ENCODE measurements at regions not wholly inside any gene's neighbourhood (a gene's known extent, or its start where the extent isn't known, plus 50 kb on each side); places are given as distances from the start of the nearest gene placed in this dataset.

DNA sequence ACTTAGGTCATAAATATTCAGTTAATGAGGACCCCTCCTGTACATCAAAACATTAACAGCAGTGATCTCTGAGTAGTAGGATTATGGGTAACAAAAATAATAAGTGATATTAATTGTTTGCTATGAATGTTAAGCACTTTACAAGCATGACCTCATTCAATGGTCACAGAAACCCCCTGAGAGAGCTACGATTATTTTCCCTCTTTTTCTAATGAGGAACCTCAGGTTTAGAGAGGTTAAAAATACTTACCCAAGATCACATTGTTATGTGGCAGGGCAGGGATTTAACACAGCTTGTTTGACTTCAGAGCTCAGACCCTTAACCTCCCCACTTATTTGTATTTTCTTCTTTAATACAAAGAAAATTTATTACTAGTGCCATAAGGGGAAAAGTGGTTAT is 228.2 kb downstream of the TBL1XR1 start:
- no peak for DNase-seq (ENCODE audit: low read depth in 2 of 2)

DNA sequence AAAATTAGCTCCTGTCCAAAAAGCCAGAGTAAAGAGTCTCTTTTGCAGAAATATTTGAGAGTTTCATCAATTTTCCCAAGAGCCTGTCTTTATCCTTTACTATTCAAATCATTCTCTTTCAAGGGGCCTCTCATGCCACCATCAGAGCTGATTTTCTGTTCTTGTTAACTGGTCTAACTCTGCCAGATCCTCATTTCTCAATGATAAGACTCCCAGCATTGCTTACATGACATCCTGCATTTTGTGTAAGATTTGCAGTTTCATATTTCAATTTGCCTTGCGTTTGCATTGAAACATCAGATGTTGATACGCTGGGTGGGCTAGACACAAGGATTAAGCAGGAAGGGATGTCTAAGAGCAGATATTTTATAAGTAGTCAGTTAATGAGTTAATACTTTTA is 228.7 kb downstream of the TBL1XR1 start:
- no peak for DNase-seq (ENCODE audit: low read depth in 2 of 2)

DNA sequence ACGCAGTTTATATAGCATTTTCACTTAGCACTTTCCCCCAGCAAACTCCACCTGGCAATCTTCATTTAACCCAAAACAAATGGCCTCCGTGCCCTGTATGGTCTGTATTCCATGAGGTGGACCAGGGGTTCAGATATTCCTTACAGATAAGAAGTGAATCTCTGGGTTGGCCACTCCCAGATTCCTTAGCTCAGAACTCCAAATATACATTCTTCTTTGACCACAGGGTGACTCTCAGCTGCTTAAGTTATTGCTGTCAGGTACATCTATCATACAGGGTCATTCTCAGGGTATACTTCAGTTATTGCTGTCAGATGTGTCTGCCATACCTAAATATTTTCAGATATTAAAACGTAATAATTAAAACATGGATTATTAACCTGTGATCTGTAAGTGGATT is 229.8 kb downstream of the TBL1XR1 start:
- no peak for DNase-seq (ENCODE audit: low read depth in 2 of 2)

DNA sequence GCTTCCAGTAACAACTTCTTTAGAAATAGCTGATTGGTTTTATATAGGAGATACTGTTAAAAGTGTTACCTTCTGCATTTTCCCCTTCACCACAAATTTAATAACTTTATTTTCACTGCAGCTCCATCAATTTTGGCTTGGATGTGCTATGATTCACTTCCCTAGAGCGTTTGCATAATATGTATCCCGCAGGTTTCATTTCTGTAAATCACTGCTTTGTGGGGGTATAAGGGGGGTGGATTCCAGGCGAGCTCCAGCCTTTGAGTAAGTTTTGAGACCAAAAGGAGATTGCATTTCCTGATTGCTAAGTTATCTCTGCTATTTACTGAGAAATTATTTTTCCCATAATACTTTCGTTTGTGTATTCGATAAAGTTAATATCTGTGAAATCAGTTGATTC is 232.6 kb downstream of the TBL1XR1 start:
- DNase-seq (ENCODE audit: low read depth in 2 of 2), result no peak

DNA sequence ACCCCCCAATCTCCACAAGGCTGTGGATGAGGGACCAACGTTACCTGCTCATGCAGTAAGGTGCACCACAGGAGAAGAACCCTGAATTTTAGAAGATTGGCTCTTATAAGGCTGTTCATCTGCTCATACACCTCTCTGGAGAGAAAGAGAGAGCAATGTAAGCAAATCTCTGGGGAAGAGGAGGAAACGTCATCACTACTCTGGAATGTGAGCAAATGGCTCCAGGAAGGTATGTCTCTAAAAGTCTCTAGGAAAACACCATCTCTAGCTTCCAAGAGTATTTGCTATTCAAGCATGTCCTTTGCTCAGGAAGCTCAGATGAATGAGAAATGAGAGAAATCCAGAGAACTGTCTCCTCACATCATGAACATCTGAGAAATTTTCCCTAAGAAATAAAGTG is 235.4 kb downstream of the TBL1XR1 start:
- DNase-seq (ENCODE audit: low read depth in 2 of 2), result no peak

DNA sequence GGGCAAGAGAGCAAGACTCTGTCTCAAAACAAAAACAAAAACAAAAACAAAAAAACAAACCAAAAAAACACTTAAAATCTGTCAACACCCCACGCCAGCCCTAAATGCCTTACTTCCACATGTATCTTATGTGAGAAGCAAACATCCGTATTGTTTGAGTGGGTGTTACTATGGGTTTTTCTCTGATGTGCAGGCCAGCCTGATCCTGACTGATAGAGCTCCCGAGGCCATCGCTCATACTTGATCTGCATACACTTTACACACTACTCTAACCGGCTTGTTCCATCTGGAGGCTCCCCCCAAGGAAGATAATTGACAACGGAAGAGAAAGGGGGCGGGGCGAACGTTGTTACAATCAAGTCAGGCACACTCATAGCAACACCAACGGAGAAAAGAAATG is 237.4 kb downstream of the TBL1XR1 start:
- no peak for DNase-seq (ENCODE audit: low read depth in 2 of 2)

DNA sequence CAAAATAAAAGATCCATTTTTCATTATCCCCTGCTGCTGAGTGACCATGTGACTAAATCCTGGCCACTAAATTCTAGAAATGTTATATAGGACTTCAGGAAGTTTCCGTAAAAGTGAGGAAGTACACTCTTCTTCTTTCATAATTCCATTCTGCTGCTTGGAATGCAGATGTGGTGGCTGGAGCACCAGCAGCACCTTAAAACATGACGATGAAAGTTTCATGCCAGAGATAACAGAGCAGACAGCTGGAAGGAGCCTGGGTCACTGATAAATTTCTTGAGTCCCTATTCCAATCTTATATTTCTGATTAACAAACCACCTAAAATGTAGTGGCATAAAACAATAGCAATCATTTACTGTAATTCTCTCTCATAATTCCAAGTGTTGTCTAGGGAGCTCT is 238.7 kb downstream of the TBL1XR1 start:
- DNase-seq (ENCODE audit: low read depth in 2 of 2), result no peak

DNA sequence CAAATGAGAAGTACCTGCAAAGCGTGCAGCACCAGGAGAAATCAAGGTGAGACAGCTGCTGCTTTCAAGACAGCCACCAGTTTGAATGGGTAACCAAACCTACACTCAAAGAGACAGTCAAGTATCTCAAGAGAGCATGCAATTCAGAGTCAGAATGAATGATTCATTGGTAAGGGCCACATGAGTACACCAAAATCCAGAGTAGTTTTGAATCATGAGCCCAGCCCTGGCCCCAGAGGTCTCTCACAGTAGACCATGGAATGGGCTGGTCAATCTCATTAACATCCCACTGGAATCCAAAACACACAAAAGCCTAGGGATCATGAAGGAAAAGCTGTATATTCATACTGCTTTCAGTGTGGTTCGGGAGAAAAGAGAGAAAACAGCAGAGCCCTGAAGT is 242.8 kb downstream of the TBL1XR1 start:
- no peak for DNase-seq (ENCODE audit: low read depth in 2 of 2)

DNA sequence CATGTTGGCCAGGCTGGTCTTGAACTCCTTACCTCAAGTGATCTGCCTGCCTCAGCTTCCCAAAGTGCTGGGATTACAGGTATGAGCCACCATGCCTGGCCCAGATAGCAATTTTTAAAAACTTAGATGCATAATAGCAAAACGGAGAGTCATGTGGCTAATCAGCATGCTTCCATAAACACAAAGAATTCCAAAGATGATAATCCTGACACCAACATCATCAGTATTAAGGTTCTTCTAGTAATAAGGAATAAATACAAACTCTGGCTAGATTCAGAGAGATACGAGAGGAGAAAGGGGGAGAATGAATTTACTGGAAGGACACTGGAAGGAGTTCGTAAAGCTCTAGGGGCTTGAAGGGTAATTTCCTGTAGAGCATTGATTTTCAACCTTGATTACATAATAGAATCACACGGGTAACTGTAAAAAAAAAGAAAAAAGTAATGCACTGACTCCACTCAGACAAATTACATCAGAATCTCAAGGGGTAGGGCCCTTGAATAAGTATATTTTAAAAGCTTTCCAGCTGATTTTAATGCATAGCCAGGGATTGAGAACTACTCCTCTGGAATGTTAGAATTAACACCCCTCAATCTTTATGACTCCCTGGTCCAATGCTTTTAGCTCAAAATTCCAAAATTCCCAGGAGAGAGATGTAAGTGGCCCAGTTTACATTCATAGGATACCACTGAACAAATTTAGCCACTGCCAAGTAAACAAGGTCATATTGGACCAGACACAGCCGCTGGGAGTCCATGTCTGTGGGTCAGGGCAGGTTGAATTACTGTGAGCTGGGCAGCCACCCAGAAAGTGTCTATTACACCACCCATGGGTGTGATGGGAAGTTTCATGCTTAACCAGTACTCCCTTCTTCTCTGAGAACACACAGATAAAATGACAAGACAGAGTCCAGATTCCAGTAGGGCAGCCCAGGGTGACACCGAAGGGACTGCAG is 243.9 kb downstream of the TBL1XR1 start:
- DNase-seq (ENCODE audit: low read depth in 2 of 2), result no peak

DNA sequence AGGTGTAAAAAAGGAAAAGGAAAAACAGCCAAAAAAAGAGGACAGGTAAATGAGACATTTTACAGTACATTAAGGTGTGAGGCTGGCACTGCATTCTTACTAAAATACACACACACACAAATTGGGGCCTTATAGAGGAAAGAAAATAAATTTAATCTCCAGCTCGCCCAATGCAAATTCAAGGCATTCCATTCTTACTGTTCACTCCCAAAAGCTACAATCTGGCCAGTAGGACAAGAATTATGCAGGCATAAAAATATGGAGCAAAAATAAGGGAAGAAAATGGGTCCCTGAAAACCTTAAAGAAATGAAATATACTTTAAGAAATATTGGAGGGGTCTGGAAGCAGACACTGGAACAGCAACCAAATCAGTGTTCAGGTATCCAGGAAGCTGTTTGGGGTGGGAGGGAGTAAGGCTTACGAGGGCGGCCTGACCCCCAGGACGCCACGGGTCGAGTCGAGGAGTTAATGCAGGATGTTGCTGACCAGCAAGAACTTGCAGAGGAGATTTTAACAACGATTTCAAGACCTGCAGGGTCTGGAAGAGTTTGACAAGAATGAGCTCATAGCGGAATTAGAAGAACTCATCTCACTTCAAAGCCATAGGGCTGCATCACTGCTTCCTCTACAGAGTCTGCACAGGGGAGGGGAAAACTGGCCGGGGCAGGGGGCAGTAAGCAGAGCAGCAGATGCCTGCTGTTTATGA is 245.5 kb downstream of the TBL1XR1 start:
- no peak for DNase-seq (ENCODE audit: low read depth in 2 of 2)

DNA sequence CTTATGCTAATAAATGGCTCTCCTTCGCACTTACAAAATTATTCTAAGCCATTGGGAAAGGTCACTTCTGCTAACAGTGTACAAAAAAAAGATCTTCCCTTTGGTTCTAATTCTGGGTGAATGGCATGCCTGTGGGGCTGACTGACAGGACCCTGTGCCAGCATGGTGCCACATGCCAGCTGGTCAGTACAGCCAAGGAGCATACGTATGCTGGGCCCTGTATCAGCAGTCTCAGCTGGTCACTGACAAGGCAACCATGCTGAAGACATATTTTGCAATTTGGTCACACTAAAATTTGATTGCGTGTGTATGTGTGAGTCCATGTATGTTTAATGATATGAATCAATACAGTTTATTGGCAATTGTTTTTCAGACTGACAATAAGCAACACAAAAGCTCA is 246.1 kb downstream of the TBL1XR1 start:
- no peak for DNase-seq (ENCODE audit: low read depth in 2 of 2)

DNA sequence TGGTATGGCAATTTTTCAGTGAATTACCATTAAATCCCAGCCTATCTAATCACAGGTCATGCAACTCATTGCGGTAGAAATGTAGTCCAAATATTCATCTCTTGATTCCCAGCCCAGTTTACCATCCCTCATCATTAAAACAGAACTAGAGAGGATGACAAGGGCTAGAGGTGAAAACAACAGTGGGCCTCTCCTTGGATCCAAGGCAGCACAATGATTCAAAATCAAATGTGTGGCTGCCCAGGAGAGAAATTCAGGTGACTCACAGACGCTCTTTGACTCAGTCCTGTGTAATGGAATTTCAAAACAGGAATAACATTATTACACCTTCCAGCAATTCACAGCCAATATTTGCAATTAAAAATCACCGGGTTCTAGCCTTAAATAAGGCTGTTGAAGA is 246.5 kb downstream of the TBL1XR1 start:
- DNase-seq (ENCODE audit: low read depth in 2 of 2), result no peak

DNA sequence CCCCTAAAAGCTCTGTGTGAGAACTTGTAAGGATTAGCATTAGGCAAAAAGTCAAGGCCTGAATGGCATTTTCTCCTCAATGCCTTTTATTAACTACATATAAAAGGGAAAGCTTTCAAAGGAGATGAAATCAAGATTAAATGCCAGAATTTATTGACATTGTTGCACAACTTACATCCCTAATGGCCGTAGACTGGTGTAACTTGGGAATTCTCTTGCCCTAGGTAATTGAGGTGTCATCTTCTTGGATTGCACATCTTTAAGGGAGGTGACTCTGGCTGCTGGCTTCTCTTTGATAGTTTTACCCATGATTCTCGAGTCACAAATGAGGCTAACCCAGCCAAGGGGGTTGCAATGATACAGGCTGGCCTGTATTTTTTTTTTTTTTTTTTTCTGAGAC is 249.1 kb downstream of the TBL1XR1 start:
- no peak for DNase-seq (ENCODE audit: low read depth in 2 of 2)

DNA sequence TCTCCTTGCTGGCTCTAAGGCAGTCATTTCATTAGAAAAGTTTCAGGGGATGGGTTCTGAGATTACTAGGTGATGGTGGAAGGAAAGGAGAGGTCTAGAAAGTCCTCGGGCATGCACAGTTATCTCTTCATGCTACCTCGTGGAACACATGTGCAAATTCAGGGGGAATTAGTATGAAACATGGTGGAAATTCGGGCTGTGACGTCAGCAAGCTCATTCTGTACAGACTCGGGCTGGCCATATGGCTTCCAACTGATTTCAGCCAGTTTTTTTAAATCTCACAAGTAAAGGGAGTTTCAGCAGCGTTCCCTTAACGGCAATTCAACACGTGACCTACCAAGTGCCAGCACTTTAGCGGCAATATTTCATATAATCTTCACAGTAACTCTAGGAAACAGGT is 251.1 kb downstream of the TBL1XR1 start:
- no peak for DNase-seq (ENCODE audit: low read depth in 2 of 2)

DNA sequence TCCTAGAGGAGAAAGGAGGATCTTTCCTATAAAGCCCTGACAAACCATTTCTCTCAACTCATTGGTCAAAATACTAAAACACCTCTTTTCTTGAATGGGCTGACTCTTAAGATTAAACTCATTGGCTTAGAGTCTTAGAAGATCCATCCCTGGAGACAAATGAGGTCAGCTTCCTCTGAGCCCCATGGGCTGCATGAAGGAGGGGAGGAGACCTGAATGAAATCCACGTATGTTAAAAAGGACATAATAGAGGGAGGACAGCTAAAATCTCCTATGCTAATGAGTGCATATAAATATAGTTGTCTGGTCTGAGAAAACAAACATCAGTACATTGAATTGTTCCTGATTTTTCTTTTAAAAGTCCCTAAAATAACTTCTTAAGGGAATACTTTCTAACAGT is 255.0 kb downstream of the TBL1XR1 start:
- no peak for DNase-seq (ENCODE audit: low read depth in 2 of 2)

DNA sequence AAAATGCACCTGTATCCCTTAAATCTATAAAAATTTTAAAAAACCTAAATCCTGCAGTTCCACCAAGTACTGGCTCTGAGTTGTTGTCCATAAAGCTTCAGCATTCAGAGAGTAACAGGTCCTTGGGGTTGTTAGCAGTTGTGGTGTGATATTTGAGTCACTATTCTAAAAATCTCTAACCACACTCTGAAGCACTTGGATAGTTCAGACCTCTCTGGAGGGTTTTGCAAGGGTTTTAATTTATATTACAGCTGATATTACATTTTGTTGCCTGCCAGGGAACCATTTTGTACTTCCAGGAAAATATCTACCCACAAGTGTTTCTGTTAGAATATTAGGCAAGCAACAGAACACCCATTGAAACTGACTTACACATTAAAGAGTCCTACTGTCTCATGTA is 255.6 kb downstream of the TBL1XR1 start:
- DNase-seq (ENCODE audit: low read depth in 2 of 2), result no peak

DNA sequence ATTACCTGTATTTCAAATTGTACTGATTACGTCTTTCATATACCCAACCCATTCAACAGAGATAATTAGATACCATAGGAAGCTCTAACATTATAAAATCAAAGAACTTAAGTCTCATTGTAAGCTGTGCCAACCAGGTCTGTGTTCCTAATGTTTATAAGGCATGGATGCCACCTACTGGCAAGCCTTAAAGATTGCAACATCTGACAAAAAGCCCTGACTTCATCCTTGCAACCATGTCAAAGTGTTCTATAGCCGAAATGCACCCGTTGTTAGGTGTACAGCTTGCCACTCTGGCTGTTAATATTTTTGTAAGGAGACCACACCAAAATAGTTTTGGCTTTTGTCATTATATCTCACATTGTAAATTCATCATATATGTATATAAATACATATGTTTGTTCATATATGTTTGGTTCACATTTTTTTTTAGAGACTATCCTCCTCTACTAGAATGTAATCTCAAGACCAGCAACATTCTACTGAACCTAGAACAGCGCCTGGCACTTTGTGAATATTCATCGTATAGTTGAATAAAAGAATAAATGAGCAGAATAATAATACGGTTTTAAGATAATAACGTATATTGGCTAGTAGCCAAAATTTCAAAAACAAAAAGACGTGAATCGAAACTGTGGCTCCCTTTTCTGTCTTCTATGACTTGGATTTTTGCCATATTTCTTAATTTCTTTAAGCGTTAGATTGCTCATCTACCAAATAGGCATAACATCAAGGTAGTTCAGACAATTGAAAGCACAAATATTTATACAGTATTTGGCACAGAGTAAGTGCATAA is 258.1 kb downstream of the TBL1XR1 start:
- DNase-seq (ENCODE audit: low read depth in 2 of 2), result peak in 1 of 2 donors; percentile 4

DNA sequence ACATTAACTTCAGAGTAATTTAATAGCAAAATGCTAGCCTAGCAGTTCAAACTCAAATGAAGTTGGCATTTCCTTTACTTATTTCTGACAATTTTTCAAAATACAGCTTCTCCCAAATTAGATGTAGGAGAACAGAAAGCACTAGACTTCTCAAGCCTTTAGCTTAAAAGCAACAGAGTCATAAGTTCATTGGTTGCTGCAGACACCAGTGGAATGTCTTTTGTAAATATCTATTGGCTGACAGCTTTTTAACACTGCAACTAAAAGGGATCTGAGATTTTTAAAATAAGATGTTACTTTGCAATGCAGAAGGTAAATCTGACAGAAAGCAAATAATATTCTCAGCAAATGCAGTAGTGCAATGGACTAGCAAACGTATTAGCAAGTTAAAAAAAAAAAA is 259.3 kb downstream of the TBL1XR1 start:
- no peak for DNase-seq (ENCODE audit: low read depth in 2 of 2)

DNA sequence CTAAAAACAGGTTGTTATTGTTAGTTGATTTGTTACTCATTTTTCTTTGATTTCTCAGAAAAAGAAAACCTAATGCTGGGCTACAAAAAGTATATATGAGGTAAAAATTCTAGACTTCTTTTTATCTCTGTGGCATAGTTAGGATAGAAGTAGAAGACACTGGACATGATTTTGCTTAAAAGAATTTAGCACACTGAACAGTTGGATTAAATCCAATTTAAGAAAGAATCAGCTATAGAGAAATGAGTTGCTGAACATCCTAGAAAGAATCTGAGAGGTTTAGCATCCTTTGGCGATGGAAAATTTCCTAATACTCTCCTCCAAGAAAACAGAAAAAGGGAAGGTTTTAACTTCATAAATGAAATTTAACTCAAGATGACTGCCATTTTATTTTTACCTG is 259.7 kb downstream of the TBL1XR1 start:
- no peak for DNase-seq (ENCODE audit: low read depth in 2 of 2)

DNA sequence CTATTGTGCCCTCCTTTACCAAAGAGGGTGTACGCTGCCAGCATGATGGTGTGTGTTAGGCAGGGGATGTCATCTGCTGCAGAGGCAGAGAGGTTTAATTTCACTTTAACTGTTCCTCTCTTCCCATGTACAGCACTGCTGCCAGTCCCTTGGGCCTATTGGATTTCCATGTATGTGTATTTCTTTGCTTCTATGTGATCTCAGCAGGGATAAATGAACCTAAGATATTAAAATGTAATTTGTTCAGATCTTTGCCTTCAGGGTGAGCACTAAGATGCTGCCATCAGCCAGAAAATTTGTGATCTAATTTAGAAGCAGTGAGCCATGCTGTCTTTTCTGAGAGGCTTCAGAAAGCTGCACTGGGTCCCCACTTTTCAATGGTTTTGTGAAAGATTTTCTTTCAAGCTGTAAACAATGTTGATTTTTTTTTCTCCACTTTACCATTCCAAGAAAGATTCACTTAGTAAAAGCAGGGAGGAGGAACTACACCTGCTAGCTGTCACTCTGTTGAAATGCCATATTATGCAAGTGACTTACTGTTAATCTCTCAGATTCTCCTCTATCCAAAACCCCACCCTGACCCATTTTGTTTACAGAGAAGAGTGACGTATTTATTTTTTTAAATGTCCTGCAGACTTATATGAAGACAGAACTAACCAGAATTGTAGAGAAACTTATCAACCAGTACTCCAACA is 261.9 kb downstream of the TBL1XR1 start:
- DNase-seq (ENCODE audit: low read depth in 2 of 2), result no peak

DNA sequence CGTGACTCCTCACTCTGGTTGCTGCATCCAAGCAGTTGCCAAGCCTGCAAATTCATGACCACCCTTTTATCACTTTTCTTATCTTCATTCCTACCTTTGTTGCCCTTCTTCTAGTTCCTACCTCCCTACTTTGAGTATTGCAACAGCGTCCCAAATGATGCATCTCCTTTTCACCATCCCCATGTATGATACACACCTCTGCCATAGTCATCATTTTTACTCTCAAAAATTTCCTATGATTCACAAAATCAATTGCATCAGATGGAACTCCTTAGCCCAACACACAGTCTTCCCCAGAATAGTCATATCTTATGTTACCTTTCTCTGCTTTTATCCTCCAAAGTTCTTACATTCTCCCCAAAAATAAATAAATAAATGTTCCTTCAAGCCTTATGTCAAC is 262.6 kb downstream of the TBL1XR1 start:
- DNase-seq (ENCODE audit: low read depth in 2 of 2), result no peak

DNA sequence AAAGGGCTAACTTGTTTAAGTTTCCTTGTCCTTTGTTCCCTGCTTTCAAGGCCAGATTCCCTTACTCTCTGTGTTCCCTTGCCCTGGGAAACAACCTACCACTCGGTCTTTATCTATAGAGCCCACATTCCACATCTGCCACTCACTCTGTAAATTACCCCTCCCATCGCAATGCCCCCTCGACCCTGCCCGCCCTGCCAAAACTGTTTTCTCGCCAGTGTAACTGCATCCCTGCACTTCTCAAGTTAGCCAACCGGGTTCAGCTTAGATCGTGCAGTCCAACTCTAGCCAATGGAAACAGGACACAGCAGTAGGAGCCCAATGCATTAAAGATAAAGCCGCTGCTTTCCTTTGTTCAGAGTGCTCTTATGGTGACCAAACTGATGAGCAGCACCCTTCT is 263.6 kb downstream of the TBL1XR1 start:
- no peak for DNase-seq (ENCODE audit: low read depth in 2 of 2)
